Kidney epithelial cell (primary cell): ENCODE measurements at regions not wholly inside any gene's neighbourhood (a gene's known extent, or its start where the extent isn't known, plus 50 kb on each side); places are given as distances from the start of the nearest gene placed in this dataset.

ENCODE experiments used
- DNase-seq: peaks from one replicate; pipeline ENCODE4 v3.0.0-alpha.2; 2010; ENCODE audit warnings: low read depth
- H3K27me3 ChIP-seq: 2 replicates; pipeline ENCODE4 v1.6.0; 2011; ENCODE audit warnings: low read length; ENCODE audit not compliant: control insufficient read depth, insufficient read depth
- H3K36me3 ChIP-seq: 2 replicates; pipeline ENCODE4 v1.5.1; 2011; ENCODE audit warnings: low read length; ENCODE audit not compliant: control insufficient read depth, insufficient read depth
- H3K4me3 ChIP-seq: 2 replicates; pipeline ENCODE4 v1.5.1; 2011; ENCODE audit warnings: low read depth, mild to moderate bottlenecking, control low read depth, low read length
- TF ChIP-seq, protein P1 (sequence below): IDR thresholded peaks from 2 replicates; pipeline ENCODE4 v1.5.1; 2011; ENCODE audit warnings: mild to moderate bottlenecking, moderate library complexity, low read length, control low read depth, inconsistent platforms; ENCODE audit not compliant: insufficient read depth, poor library complexity, severe bottlenecking

- H3K4me3 ChIP-seq: no peak overlapping the region
- no peaks in the 10 kb centered on the region for H3K27me3 ChIP-seq
- TF ChIP-seq, protein P1, sequence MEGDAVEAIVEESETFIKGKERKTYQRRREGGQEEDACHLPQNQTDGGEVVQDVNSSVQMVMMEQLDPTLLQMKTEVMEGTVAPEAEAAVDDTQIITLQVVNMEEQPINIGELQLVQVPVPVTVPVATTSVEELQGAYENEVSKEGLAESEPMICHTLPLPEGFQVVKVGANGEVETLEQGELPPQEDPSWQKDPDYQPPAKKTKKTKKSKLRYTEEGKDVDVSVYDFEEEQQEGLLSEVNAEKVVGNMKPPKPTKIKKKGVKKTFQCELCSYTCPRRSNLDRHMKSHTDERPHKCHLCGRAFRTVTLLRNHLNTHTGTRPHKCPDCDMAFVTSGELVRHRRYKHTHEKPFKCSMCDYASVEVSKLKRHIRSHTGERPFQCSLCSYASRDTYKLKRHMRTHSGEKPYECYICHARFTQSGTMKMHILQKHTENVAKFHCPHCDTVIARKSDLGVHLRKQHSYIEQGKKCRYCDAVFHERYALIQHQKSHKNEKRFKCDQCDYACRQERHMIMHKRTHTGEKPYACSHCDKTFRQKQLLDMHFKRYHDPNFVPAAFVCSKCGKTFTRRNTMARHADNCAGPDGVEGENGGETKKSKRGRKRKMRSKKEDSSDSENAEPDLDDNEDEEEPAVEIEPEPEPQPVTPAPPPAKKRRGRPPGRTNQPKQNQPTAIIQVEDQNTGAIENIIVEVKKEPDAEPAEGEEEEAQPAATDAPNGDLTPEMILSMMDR: no peak
- no peak for DNase-seq
- no peaks in the 10 kb centered on the region for H3K36me3 ChIP-seq
These were observed 498.6 kb downstream of the FGF9 start for GRCh38 chr13:22169473-22169872.

- H3K27me3 ChIP-seq: no peaks in the 10 kb centered on the region
- DNase-seq: peak; percentile 50
- TF ChIP-seq, protein P1: no peak
- no peaks in the 10 kb centered on the region for H3K36me3 ChIP-seq
- no peak overlapping the region for H3K4me3 ChIP-seq
These were observed 502.7 kb downstream of the FGF9 start for GRCh38 chr13:22173610-22174009.

DNA sequence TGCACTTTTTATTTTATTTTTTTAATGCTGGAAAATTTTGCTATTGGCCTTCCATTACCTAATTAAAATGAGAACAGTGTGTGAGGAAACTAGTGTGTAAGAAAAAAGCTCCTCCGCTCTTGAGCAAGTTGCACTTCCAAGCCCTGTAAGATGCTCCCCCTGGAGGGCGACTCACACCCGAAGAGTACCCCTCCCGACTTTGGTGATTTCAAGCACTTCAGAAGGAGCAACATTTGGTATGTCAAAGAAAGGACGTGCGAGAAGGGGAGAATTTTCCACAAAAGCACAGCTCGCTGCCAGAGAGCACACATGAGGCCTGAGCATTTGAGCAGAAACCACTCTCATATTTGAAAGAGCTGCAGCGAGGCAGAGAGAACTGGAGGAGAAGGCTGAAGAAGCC lies 504.4 kb downstream of the FGF9 start:
- H3K4me3 ChIP-seq: no peak overlapping the region
- no peak for DNase-seq
- TF ChIP-seq, protein P1: no peak
- no peaks in the 10 kb centered on the region for H3K36me3 ChIP-seq
- H3K27me3 ChIP-seq: no peaks in the 10 kb centered on the region

DNA sequence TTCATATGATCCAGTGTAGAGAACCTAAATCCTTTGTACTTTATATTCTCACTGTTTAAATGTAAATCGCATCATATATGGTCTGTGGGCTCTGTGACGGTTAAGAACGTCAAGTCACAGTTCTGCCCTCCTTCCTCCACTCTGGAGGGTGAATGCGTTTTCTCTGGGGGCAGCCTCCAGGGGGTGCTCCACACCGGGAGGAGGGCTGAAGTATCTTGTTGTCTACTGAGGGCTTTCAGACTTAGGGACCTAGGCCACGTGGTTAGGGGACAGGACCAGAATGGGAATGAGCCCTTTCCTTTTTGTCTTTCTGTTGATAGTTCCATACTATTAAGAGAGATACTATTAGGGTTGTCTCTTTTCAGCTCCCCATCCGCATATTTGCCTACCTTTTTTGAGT lies 504.9 kb downstream of the FGF9 start:
- Histone ChIP-seq H3K4me3 (no peak overlapping the region), H3K36me3 (no peaks in the 10 kb centered on the region), H3K27me3 (no peaks in the 10 kb centered on the region)
- TF ChIP-seq, protein P1: no peak
- no peak for DNase-seq

DNA sequence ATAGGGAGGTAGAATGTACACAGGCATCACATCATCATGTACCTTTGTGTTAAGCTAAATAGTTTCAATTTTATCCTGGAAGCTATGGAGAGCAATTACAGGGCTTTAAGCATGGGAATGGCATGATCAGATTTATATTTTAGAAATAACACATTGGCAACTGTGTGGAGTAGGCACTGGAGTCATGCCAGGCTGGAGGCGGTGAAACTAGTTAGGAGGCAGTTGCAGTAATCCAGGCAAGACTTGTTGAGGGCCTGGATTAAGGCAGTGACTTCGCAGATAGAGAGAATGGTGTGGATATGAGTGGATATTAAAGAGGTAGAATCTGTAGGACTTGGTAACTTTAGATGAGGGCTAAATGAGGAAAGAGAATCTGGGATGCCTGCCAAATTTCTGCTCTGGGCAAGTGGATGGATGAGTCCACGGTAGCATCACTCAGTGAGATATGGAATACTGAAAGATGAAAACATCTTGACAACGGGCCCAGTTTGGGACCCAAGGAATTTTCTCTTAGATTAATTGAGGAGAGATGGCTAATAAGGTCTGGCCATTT lies 506.2 kb downstream of the FGF9 start:
- TF ChIP-seq, protein P1: no peak
- Histone ChIP-seq H3K4me3 (no peak overlapping the region), H3K36me3 (no peaks in the 10 kb centered on the region), H3K27me3 (no peaks in the 10 kb centered on the region)
- DNase-seq: no peak

GRCh38 chr13:22178878-22179277 lies 508.0 kb downstream of the FGF9 start:
- Histone ChIP-seq H3K27me3 (no peaks in the 10 kb centered on the region), H3K4me3 (no peak overlapping the region), H3K36me3 (no peaks in the 10 kb centered on the region)
- TF ChIP-seq, protein P1: no peak
- DNase-seq: no peak
